PC-9 (cell line): ENCODE measurements at regions not wholly inside any gene's neighbourhood (a gene's known extent, or its start where the extent isn't known, plus 50 kb on each side); places are given as distances from the start of the nearest gene placed in this dataset.

ENCODE experiments used
- EZH2 ChIP-seq: fragments of 200-600 bp; sonication (generic); IDR thresholded peaks from 2 replicates; pipeline ENCODE4 v1.8.0; 2017; ENCODE audit warnings: antibody characterized with exemption, low read depth
- TF ChIP-seq, protein P1 (sequence below): fragments of 200-600 bp; sonication (generic); conservative IDR thresholded peaks from 2 replicates; pipeline ENCODE4 v1.6.1; 2017; ENCODE audit warnings: mixed run types, antibody characterized with exemption, mild to moderate bottlenecking, moderate library complexity

GRCh38 chr7:159212226-159212625 lies 67.6 kb upstream of the VIPR2 start:
- TF ChIP-seq EZH2 = no peak
- TF ChIP-seq, protein P1, sequence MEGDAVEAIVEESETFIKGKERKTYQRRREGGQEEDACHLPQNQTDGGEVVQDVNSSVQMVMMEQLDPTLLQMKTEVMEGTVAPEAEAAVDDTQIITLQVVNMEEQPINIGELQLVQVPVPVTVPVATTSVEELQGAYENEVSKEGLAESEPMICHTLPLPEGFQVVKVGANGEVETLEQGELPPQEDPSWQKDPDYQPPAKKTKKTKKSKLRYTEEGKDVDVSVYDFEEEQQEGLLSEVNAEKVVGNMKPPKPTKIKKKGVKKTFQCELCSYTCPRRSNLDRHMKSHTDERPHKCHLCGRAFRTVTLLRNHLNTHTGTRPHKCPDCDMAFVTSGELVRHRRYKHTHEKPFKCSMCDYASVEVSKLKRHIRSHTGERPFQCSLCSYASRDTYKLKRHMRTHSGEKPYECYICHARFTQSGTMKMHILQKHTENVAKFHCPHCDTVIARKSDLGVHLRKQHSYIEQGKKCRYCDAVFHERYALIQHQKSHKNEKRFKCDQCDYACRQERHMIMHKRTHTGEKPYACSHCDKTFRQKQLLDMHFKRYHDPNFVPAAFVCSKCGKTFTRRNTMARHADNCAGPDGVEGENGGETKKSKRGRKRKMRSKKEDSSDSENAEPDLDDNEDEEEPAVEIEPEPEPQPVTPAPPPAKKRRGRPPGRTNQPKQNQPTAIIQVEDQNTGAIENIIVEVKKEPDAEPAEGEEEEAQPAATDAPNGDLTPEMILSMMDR = no peak
